Adipocyte (in vitro differentiated cells): ENCODE measurements at regions not wholly inside any gene's neighbourhood (a gene's known extent, or its start where the extent isn't known, plus 50 kb on each side); places are given as distances from the start of the nearest gene placed in this dataset.

Source experiments
- DNase-seq: peaks from one replicate; pipeline ENCODE4 v3.0.0-alpha.2; 2015; ENCODE audit warnings: low read depth
- H3K27me3 ChIP-seq: replicated peaks from 2 replicates; pipeline ENCODE4 v1.7.0; 2013; ENCODE audit warnings: mild to moderate bottlenecking, low read length, moderate library complexity; ENCODE audit not compliant: control insufficient read depth, insufficient read depth
- H3K36me3 ChIP-seq: 2 replicates; pipeline ENCODE4 v1.7.0; 2013; ENCODE audit warnings: low read length, mild to moderate bottlenecking, moderate library complexity; ENCODE audit not compliant: control insufficient read depth, insufficient read depth, severe bottlenecking
- H3K4me1 ChIP-seq: 2 replicates; pipeline ENCODE4 v1.7.0; 2013; ENCODE audit warnings: mild to moderate bottlenecking, low read length, moderate library complexity; ENCODE audit not compliant: control insufficient read depth, insufficient read depth
- H3K4me3 ChIP-seq: 2 replicates; pipeline ENCODE4 v1.7.0; 2013; ENCODE audit warnings: mild to moderate bottlenecking, low read length, moderate library complexity
- H3K9ac ChIP-seq: 2 replicates; pipeline ENCODE4 v1.7.0; 2013; ENCODE audit warnings: mild to moderate bottlenecking, low read length, moderate library complexity
- H3K9me3 ChIP-seq: 2 replicates; pipeline ENCODE4 v1.7.0; 2013; ENCODE audit warnings: mild to moderate bottlenecking, low read length, moderate library complexity; ENCODE audit not compliant: control insufficient read depth

- Histone ChIP-seq H3K36me3 (no peaks in the 10 kb centered on the region), H3K9me3 (peaks cover under 1% of the 10 kb centered on the region), H3K9ac (no peak overlapping the region), H3K27me3 (no peaks in the 10 kb centered on the region), H3K4me1 (no peaks in the 10 kb centered on the region), H3K4me3 (no peak overlapping the region)
- no peak for DNase-seq
These were observed 689.5 kb upstream of the NCAM2 start for GRCh38 chr21:20308586-20309315.

GRCh38 chr21:20311234-20311787, 686.9 kb upstream of the NCAM2 start:
- Histone ChIP-seq H3K4me3 (no peak overlapping the region), H3K36me3 (no peaks in the 10 kb centered on the region), H3K4me1 (no peaks in the 10 kb centered on the region), H3K9me3 (peaks cover 12% of the 10 kb centered on the region), H3K27me3 (no peaks in the 10 kb centered on the region), H3K9ac (no peak overlapping the region)
- no peak for DNase-seq

GRCh38 chr21:20313013-20313412, 685.2 kb upstream of the NCAM2 start:
- no peak overlapping the region for H3K4me3 ChIP-seq
- DNase-seq, result no peak

GRCh38 chr21:20315042-20315441, 683.2 kb upstream of the NCAM2 start:
- no peaks in the 10 kb centered on the region for H3K36me3 ChIP-seq
- H3K27me3 ChIP-seq, result no peaks in the 10 kb centered on the region
- H3K9ac ChIP-seq, result no peak overlapping the region
- H3K9me3 ChIP-seq, result peaks cover 12% of the 10 kb centered on the region
- H3K4me3 ChIP-seq, result no peak overlapping the region
- H3K4me1 ChIP-seq, result no peaks in the 10 kb centered on the region
- no peak for DNase-seq

More at GRCh38 chr21:20313013-20313412, 685.2 kb upstream of the NCAM2 start:
- no peaks in the 10 kb centered on the region for H3K36me3 ChIP-seq
- no peaks in the 10 kb centered on the region for H3K4me1 ChIP-seq
- H3K9ac ChIP-seq, result no peak overlapping the region
- H3K9me3 ChIP-seq, result peaks cover 12% of the 10 kb centered on the region
- H3K27me3 ChIP-seq, result no peaks in the 10 kb centered on the region

GRCh38 chr21:20329636-20330035, 668.6 kb upstream of the NCAM2 start:
- no peak for DNase-seq
- H3K36me3 ChIP-seq, result no peaks in the 10 kb centered on the region
- no peaks in the 10 kb centered on the region for H3K4me1 ChIP-seq
- no peak overlapping the region for H3K9ac ChIP-seq
- no peaks in the 10 kb centered on the region for H3K27me3 ChIP-seq
- no peaks in the 10 kb centered on the region for H3K9me3 ChIP-seq
- no peak overlapping the region for H3K4me3 ChIP-seq

- no peaks in the 10 kb centered on the region for H3K36me3 ChIP-seq
- H3K4me1 ChIP-seq, result no peaks in the 10 kb centered on the region
- H3K27me3 ChIP-seq, result no peaks in the 10 kb centered on the region
- no peak overlapping the region for H3K4me3 ChIP-seq
- H3K9me3 ChIP-seq, result no peaks in the 10 kb centered on the region
- no peak for DNase-seq
- H3K9ac ChIP-seq, result no peak overlapping the region
These were observed 667.6 kb upstream of the NCAM2 start for GRCh38 chr21:20330652-20331051.

GRCh38 chr21:20334585-20334984, 663.6 kb upstream of the NCAM2 start:
- no peak overlapping the region for H3K4me3 ChIP-seq
- DNase-seq, result no peak
- no peaks in the 10 kb centered on the region for H3K4me1 ChIP-seq

GRCh38 chr21:20341431-20341830, 656.8 kb upstream of the NCAM2 start:
- DNase-seq, result no peak
- H3K27me3 ChIP-seq, result no peaks in the 10 kb centered on the region
- H3K36me3 ChIP-seq, result no peaks in the 10 kb centered on the region
- H3K9ac ChIP-seq, result no peak overlapping the region
- no peak overlapping the region for H3K4me3 ChIP-seq
- peaks cover 10% of the 10 kb centered on the region for H3K9me3 ChIP-seq
- no peaks in the 10 kb centered on the region for H3K4me1 ChIP-seq

More at GRCh38 chr21:20334585-20334984, 663.6 kb upstream of the NCAM2 start:
- Histone ChIP-seq H3K9me3 (no peaks in the 10 kb centered on the region), H3K36me3 (no peaks in the 10 kb centered on the region), H3K27me3 (no peaks in the 10 kb centered on the region), H3K9ac (no peak overlapping the region)

GRCh38 chr21:20343186-20343585, 655.0 kb upstream of the NCAM2 start:
- peaks cover 10% of the 10 kb centered on the region for H3K9me3 ChIP-seq
- DNase-seq, result no peak
- H3K4me1 ChIP-seq, result no peaks in the 10 kb centered on the region
- H3K4me3 ChIP-seq, result no peak overlapping the region
- no peaks in the 10 kb centered on the region for H3K27me3 ChIP-seq
- H3K9ac ChIP-seq, result no peak overlapping the region
- H3K36me3 ChIP-seq, result no peaks in the 10 kb centered on the region

- Histone ChIP-seq H3K9ac (no peak overlapping the region), H3K36me3 (no peaks in the 10 kb centered on the region), H3K27me3 (no peaks in the 10 kb centered on the region), H3K4me3 (no peak overlapping the region), H3K4me1 (no peaks in the 10 kb centered on the region), H3K9me3 (peaks cover 3% of the 10 kb centered on the region)
- no peak for DNase-seq
These were observed 647.1 kb upstream of the NCAM2 start for GRCh38 chr21:20351138-20351537.

- no peaks in the 10 kb centered on the region for H3K27me3 ChIP-seq
- H3K4me1 ChIP-seq, result no peaks in the 10 kb centered on the region
- H3K4me3 ChIP-seq, result no peak overlapping the region
- H3K9me3 ChIP-seq, result peaks cover 3% of the 10 kb centered on the region
- DNase-seq, result no peak
- no peak overlapping the region for H3K9ac ChIP-seq
- no peaks in the 10 kb centered on the region for H3K36me3 ChIP-seq
These were observed 644.9 kb upstream of the NCAM2 start for GRCh38 chr21:20353351-20353750.

- no peaks in the 10 kb centered on the region for H3K4me1 ChIP-seq
- no peak overlapping the region for H3K9ac ChIP-seq
- H3K4me3 ChIP-seq, result no peak overlapping the region
- H3K9me3 ChIP-seq, result peaks cover 5% of the 10 kb centered on the region
- no peaks in the 10 kb centered on the region for H3K36me3 ChIP-seq
- no peak for DNase-seq
- no peaks in the 10 kb centered on the region for H3K27me3 ChIP-seq
These were observed 625.2 kb upstream of the NCAM2 start for GRCh38 chr21:20373031-20373430.
